ENCODE measurements at regions not wholly inside any gene's neighbourhood (a gene's known extent, or its start where the extent isn't known, plus 50 kb on each side); places are given as distances from the start of the nearest gene placed in this dataset.

DNA sequence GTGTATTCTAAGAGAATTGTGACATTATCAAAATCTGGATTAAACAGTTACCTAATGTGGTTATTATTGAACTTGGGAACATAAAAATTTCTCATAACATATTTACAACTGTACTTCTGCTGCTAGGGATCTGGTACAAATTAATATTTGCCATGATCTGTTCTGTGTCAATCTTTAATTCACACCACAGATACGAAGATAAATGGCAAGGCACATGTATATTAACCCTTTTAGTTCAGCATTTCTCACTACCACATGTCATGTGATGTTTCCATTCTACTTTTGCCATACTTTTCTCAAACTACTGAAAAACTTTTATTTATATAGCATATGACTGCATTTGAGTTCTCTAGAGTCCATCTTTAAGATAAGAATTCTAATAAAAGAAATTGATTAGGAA lies 295.3 kb upstream of the DDX18 start:
- no TSS peak for BruUV-seq (replicated peaks)
- POLR2A ChIA-PET = no interaction called here
- no peak overlapping the region for H3K27ac Mint-ChIP-seq (ENCODE audit: low read depth, unreplicated experiment)
- H3K4me1 Mint-ChIP-seq (ENCODE audit: insufficient read depth, unreplicated experiment) = no peaks in the 10 kb centered on the region
- H3K36me3 Mint-ChIP-seq (ENCODE audit: insufficient read depth, unreplicated experiment) = no peaks in the 10 kb centered on the region
- intact Hi-C loops (cut with micrococcal nuclease) = no loop called here
- H3K9me3 Mint-ChIP-seq (ENCODE audit: unreplicated experiment) = no peaks in the 10 kb centered on the region
- no peak for DNase-seq (ENCODE audit: unreplicated experiment)
- H3K4me3 Mint-ChIP-seq (ENCODE audit: unreplicated experiment) = no peak overlapping the region
- TF ChIP-seq, protein P1, sequence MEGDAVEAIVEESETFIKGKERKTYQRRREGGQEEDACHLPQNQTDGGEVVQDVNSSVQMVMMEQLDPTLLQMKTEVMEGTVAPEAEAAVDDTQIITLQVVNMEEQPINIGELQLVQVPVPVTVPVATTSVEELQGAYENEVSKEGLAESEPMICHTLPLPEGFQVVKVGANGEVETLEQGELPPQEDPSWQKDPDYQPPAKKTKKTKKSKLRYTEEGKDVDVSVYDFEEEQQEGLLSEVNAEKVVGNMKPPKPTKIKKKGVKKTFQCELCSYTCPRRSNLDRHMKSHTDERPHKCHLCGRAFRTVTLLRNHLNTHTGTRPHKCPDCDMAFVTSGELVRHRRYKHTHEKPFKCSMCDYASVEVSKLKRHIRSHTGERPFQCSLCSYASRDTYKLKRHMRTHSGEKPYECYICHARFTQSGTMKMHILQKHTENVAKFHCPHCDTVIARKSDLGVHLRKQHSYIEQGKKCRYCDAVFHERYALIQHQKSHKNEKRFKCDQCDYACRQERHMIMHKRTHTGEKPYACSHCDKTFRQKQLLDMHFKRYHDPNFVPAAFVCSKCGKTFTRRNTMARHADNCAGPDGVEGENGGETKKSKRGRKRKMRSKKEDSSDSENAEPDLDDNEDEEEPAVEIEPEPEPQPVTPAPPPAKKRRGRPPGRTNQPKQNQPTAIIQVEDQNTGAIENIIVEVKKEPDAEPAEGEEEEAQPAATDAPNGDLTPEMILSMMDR (IDR thresholded peaks at IDR 0.05; ENCODE audit: unreplicated experiment) = no peak
- CTCF ChIA-PET = no interaction called here
- no peaks in the 10 kb centered on the region for H3K27me3 Mint-ChIP-seq (ENCODE audit: insufficient read depth, unreplicated experiment)

DNA sequence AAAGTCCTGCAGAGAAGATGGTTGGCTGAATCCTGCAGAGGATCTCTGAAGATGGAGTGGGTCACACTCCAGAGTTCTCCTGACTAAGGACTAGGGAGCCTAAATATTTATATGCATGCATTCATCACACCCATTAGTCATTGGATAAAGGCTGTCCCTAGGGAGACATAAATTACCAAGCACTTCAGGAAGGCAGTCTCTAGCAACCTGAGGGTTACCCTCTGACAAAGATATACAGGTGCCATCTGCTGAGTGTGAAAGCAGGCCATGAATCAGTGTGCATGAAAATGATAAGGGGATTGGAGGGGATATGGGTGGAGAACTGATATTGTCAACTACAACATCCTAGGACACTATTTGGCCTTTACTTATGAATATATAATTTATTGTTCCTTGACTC lies 294.8 kb upstream of the DDX18 start:
- H3K36me3 Mint-ChIP-seq (ENCODE audit: insufficient read depth, unreplicated experiment) = no peaks in the 10 kb centered on the region
- H3K4me1 Mint-ChIP-seq (ENCODE audit: insufficient read depth, unreplicated experiment) = no peaks in the 10 kb centered on the region
- TF ChIP-seq, protein P1 (IDR thresholded peaks at IDR 0.05; ENCODE audit: unreplicated experiment) = no peak
- no peak overlapping the region for H3K27ac Mint-ChIP-seq (ENCODE audit: low read depth, unreplicated experiment)
- no peak overlapping the region for H3K4me3 Mint-ChIP-seq (ENCODE audit: unreplicated experiment)
- no peak for DNase-seq (ENCODE audit: unreplicated experiment)
- BruUV-seq (replicated peaks) = no TSS peak
- intact Hi-C loops (cut with micrococcal nuclease) = no loop called here
- ChIA-PET POLR2A (no interaction called here), CTCF (interaction anchor here (0.5 to 2.1 kb wide), 5 partner anchors 16 to 1028 kb away, joined by 3 to 5 read pairs (median 4); no protein-coding TSS in a partner anchor)
- H3K27me3 Mint-ChIP-seq (ENCODE audit: insufficient read depth, unreplicated experiment) = no peaks in the 10 kb centered on the region
- no peaks in the 10 kb centered on the region for H3K9me3 Mint-ChIP-seq (ENCODE audit: unreplicated experiment)

DNA sequence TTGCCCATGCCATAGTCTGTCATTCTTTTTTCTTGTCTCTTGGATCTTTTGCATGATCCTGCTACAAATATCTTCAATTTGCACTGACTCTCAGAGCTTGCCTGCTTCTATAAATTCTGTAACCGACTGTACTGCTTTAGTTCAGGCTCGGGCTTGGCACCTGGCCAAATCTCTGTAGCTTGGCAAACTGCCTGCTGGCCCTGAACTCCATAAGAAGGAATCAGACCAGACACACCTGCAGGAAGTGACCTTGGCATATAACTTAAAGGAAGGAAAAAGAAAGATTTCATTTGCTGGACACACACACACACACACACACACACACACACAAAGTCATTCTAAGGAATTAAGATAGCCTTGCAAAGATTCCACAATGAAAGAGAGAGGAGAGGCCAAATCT lies 291.2 kb upstream of the DDX18 start:
- no peaks in the 10 kb centered on the region for H3K27me3 Mint-ChIP-seq (ENCODE audit: insufficient read depth, unreplicated experiment)
- BruUV-seq (replicated peaks) = no TSS peak
- H3K36me3 Mint-ChIP-seq (ENCODE audit: insufficient read depth, unreplicated experiment) = no peaks in the 10 kb centered on the region
- TF ChIP-seq, protein P1 (IDR thresholded peaks at IDR 0.05; ENCODE audit: unreplicated experiment) = no peak
- no peaks in the 10 kb centered on the region for H3K4me1 Mint-ChIP-seq (ENCODE audit: insufficient read depth, unreplicated experiment)
- POLR2A ChIA-PET = interaction anchor here (0.7 kb wide), 1 partner anchor 11 kb away, joined by 3 read pairs; no protein-coding TSS in a partner anchor
- H3K27ac Mint-ChIP-seq (ENCODE audit: low read depth, unreplicated experiment) = no peak overlapping the region
- DNase-seq (ENCODE audit: unreplicated experiment) = peak; percentile 81
- CTCF ChIA-PET = interaction anchor here (0.6 kb wide), 1 partner anchor 210 kb away, joined by 4 read pairs; no protein-coding TSS in a partner anchor
- intact Hi-C loops (cut with micrococcal nuclease) = no loop called here
- no peak overlapping the region for H3K4me3 Mint-ChIP-seq (ENCODE audit: unreplicated experiment)
- H3K9me3 Mint-ChIP-seq (ENCODE audit: unreplicated experiment) = no peaks in the 10 kb centered on the region

DNA sequence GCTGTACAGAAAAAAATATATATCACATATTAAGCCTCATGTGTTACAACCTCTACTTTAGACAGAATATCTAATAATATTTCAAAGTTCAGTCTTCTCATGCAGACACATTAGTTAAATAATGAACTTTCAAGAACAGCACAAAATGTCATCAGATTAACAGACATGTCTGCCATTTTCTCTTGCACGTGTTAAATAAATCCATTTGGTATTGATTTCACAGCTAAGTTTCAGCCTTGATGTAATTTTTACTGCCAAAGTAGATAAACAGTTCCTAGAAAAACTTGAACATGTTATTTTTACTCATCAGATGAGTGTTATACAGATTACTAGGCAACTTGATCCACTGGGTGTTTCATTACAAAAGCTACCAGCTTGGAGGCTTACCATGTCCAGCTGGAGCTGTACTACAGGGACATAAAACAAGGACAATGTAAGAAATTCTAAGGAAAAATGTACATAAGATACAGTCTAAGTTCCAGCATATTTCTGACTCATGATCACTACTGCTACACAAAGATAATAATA lies 290.7 kb upstream of the DDX18 start:
- ChIA-PET POLR2A (interaction anchor here (0.7 kb wide), 1 partner anchor 10 kb away, joined by 3 read pairs; no protein-coding TSS in a partner anchor), CTCF (no interaction called here)
- no peak for DNase-seq (ENCODE audit: unreplicated experiment)
- H3K4me3 Mint-ChIP-seq (ENCODE audit: unreplicated experiment) = no peak overlapping the region
- TF ChIP-seq, protein P1 (IDR thresholded peaks at IDR 0.05; ENCODE audit: unreplicated experiment) = no peak
- no peaks in the 10 kb centered on the region for H3K9me3 Mint-ChIP-seq (ENCODE audit: unreplicated experiment)
- no peaks in the 10 kb centered on the region for H3K4me1 Mint-ChIP-seq (ENCODE audit: insufficient read depth, unreplicated experiment)
- BruUV-seq (replicated peaks) = no TSS peak
- H3K27ac Mint-ChIP-seq (ENCODE audit: low read depth, unreplicated experiment) = no peak overlapping the region
- H3K27me3 Mint-ChIP-seq (ENCODE audit: insufficient read depth, unreplicated experiment) = no peaks in the 10 kb centered on the region
- no peaks in the 10 kb centered on the region for H3K36me3 Mint-ChIP-seq (ENCODE audit: insufficient read depth, unreplicated experiment)
- intact Hi-C loops (cut with micrococcal nuclease) = no loop called here
